Suprapubic skin (tissue), 4 donors: ENCODE measurements at regions not wholly inside any gene's neighbourhood (a gene's known extent, or its start where the extent isn't known, plus 50 kb on each side); places are given as distances from the start of the nearest gene placed in this dataset.

Experiments
- DNase-seq, 2 donors: peaks; one replicate each; pipeline ENCODE4 v3.0.0-alpha.2; 2019; ENCODE audit warnings: low spot score in 2 of 2
- H3K27ac ChIP-seq: fragments of 200-600 bp; sonication (generic); one replicate; pipeline ENCODE4 v1.5.1; 2019
- H3K27me3 ChIP-seq: fragments of 200-600 bp; sonication (generic); one replicate; pipeline ENCODE4 v1.5.1; 2019
- H3K36me3 ChIP-seq: fragments of 200-600 bp; sonication (generic); one replicate; pipeline ENCODE4 v1.5.1; 2019
- H3K4me1 ChIP-seq: fragments of 200-600 bp; sonication (generic); one replicate; pipeline ENCODE4 v1.5.1; 2019
- H3K4me3 ChIP-seq: fragments of 200-600 bp; sonication (generic); one replicate; pipeline ENCODE4 v1.5.1; 2019; ENCODE audit warnings: mild to moderate bottlenecking
- H3K9me3 ChIP-seq: fragments of 200-600 bp; sonication (generic); one replicate; pipeline ENCODE4 v1.5.1; 2019
- CTCF ChIP-seq, 2 donors: fragments of 200-600 bp in 1 of 2; fragments of 450-650 bp in 1 of 2; sonication (generic) in 1 of 2; IDR thresholded peaks; one replicate each; pipeline ENCODE4 v1.5.1; 2016 to 2019; ENCODE audit warnings: antibody characterized with exemption in 2 of 2, mild to moderate bottlenecking in 1 of 2, moderate library complexity in 1 of 2
- EP300 ChIP-seq: sonication (generic); formaldehyde crosslinking; IDR thresholded peaks from one replicate; pipeline ENCODE4 v1.6.1; 2017; ENCODE audit warnings: antibody characterized with exemption
- POLR2A ChIP-seq, 2 donors: fragments of 450-650 bp; IDR thresholded peaks; one replicate each; pipeline ENCODE4 v1.6.1; 2017; ENCODE audit warnings: antibody characterized with exemption in 2 of 2, mild to moderate bottlenecking in 2 of 2, moderate library complexity in 2 of 2
- POLR2AphosphoS5 ChIP-seq, 3 donors: sonication (generic); formaldehyde crosslinking; IDR thresholded peaks; one replicate each; pipeline ENCODE4 v1.6.1; 2017; ENCODE audit warnings: antibody characterized with exemption in 3 of 3
- WGBS: methylation state at CpG from one replicate; pipeline ENCODE4 v1.1.5; 2018; 5-methylcytosine and 5-hydroxymethylcytosine counted together

- no peaks in the 10 kb centered on the region for H3K36me3 ChIP-seq
- H3K4me1 ChIP-seq: no peaks in the 10 kb centered on the region
- H3K27ac ChIP-seq: no peak overlapping the region
- DNase-seq: no peak
- no peaks in the 10 kb centered on the region for H3K9me3 ChIP-seq
- no peak for TF ChIP-seq POLR2AphosphoS5 (IDR thresholded peaks at IDR 0.05)
- no peak for TF ChIP-seq CTCF (IDR thresholded peaks at IDR 0.05)
- no peak for TF ChIP-seq POLR2A (IDR thresholded peaks at IDR 0.05)
- no peak for TF ChIP-seq EP300
- H3K4me3 ChIP-seq: no peak overlapping the region
- WGBS: 44% methylated on average over 7 of the region's 7 CpGs
- H3K27me3 ChIP-seq: no peaks in the 10 kb centered on the region
Measured at GRCh38 chr5:61641748-61642565, 309.9 kb downstream of the ZSWIM6 start.

GRCh38 chr5:61647672-61648071, 315.6 kb downstream of the ZSWIM6 start:
- TF ChIP-seq CTCF (IDR thresholded peaks at IDR 0.05) (no peak), POLR2A (IDR thresholded peaks at IDR 0.05) (no peak), EP300 (no peak), POLR2AphosphoS5 (IDR thresholded peaks at IDR 0.05) (no peak)
- H3K36me3 ChIP-seq: no peaks in the 10 kb centered on the region
- no peaks in the 10 kb centered on the region for H3K9me3 ChIP-seq
- WGBS: 82% methylated on average over 6 of the region's 6 CpGs
- peaks cover 3% of the 10 kb centered on the region for H3K27me3 ChIP-seq
- H3K4me3 ChIP-seq: no peak overlapping the region
- H3K27ac ChIP-seq: no peak overlapping the region
- H3K4me1 ChIP-seq: no peaks in the 10 kb centered on the region
- DNase-seq: no peak

GRCh38 chr5:61649231-61649630, 317.2 kb downstream of the ZSWIM6 start:
- H3K9me3 ChIP-seq: no peaks in the 10 kb centered on the region
- DNase-seq: no peak
- no peak overlapping the region for H3K27ac ChIP-seq
- no peaks in the 10 kb centered on the region for H3K36me3 ChIP-seq
- peaks cover 3% of the 10 kb centered on the region for H3K27me3 ChIP-seq
- H3K4me3 ChIP-seq: no peak overlapping the region
- WGBS: 85% methylated on average over 4 of the region's 4 CpGs
- no peaks in the 10 kb centered on the region for H3K4me1 ChIP-seq
- TF ChIP-seq EP300: no peak
- no peak for TF ChIP-seq POLR2A (IDR thresholded peaks at IDR 0.05)
- TF ChIP-seq CTCF (IDR thresholded peaks at IDR 0.05): no peak
- no peak for TF ChIP-seq POLR2AphosphoS5 (IDR thresholded peaks at IDR 0.05)

- Histone ChIP-seq H3K4me3 (no peak overlapping the region), H3K27ac (no peak overlapping the region), H3K27me3 (peaks cover 3% of the 10 kb centered on the region), H3K9me3 (no peaks in the 10 kb centered on the region), H3K36me3 (no peaks in the 10 kb centered on the region), H3K4me1 (no peaks in the 10 kb centered on the region)
- DNase-seq: no peak
- 93% methylated on average over 5 of the region's 5 CpGs for WGBS
- TF ChIP-seq CTCF (IDR thresholded peaks at IDR 0.05): no peak
- TF ChIP-seq EP300: no peak
- no peak for TF ChIP-seq POLR2AphosphoS5 (IDR thresholded peaks at IDR 0.05)
- no peak for TF ChIP-seq POLR2A (IDR thresholded peaks at IDR 0.05)
Measured at GRCh38 chr5:61649971-61650370, 317.9 kb downstream of the ZSWIM6 start.

GRCh38 chr5:61650661-61651060, 318.6 kb downstream of the ZSWIM6 start:
- no peaks in the 10 kb centered on the region for H3K4me1 ChIP-seq
- H3K27ac ChIP-seq: no peak overlapping the region
- DNase-seq: no peak
- H3K36me3 ChIP-seq: no peaks in the 10 kb centered on the region
- H3K4me3 ChIP-seq: no peak overlapping the region
- peaks cover 3% of the 10 kb centered on the region for H3K27me3 ChIP-seq
- H3K9me3 ChIP-seq: no peaks in the 10 kb centered on the region
- 96% methylated on average over 2 of the region's 2 CpGs for WGBS
- TF ChIP-seq POLR2AphosphoS5 (IDR thresholded peaks at IDR 0.05) (no peak), POLR2A (IDR thresholded peaks at IDR 0.05) (no peak), EP300 (no peak), CTCF (IDR thresholded peaks at IDR 0.05) (no peak)
